LNCaP clone FGC (cell line): ENCODE measurements at regions not wholly inside any gene's neighbourhood (a gene's known extent, or its start where the extent isn't known, plus 50 kb on each side); places are given as distances from the start of the nearest gene placed in this dataset.
A peak's percentile ranks its signal among the peaks of the same experiment; 100 is the strongest.

Source experiments
- DNase-seq: peaks from one replicate; pipeline ENCODE4 v3.0.0-alpha.2; 2011; ENCODE audit warnings: low read depth
- H3K4me3 ChIP-seq: 2 replicates; pipeline ENCODE4 v1.5.1; 2011; ENCODE audit warnings: mild to moderate bottlenecking, low read depth, low read length, control low read depth
- TF ChIP-seq, protein P1 (sequence below): IDR thresholded peaks from 2 replicates; pipeline ENCODE4 v1.5.1; 2012; ENCODE audit warnings: mild to moderate bottlenecking; ENCODE audit not compliant: control insufficient read depth, insufficient read depth; ENCODE audit errors: extremely low read depth

DNA sequence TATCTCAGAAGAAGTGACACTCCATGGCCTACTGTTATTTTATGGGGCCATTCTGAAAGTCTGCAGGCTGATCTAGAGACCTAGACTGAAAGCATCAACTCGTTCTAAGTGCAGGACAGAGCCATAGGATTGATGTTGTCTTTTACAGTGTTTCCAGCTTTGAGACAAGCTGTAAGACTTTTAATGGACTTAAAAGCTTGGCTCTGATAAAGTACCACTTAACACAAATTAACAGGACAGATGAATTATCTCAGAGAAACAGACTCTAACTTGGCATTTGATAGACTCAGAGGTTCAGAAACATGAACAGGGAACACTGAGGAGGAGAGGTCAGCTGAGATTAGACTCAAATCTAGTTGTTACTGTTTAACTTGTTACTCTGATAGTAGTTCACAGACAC is 203.2 kb downstream of the TLR4 start:
- TF ChIP-seq, protein P1, sequence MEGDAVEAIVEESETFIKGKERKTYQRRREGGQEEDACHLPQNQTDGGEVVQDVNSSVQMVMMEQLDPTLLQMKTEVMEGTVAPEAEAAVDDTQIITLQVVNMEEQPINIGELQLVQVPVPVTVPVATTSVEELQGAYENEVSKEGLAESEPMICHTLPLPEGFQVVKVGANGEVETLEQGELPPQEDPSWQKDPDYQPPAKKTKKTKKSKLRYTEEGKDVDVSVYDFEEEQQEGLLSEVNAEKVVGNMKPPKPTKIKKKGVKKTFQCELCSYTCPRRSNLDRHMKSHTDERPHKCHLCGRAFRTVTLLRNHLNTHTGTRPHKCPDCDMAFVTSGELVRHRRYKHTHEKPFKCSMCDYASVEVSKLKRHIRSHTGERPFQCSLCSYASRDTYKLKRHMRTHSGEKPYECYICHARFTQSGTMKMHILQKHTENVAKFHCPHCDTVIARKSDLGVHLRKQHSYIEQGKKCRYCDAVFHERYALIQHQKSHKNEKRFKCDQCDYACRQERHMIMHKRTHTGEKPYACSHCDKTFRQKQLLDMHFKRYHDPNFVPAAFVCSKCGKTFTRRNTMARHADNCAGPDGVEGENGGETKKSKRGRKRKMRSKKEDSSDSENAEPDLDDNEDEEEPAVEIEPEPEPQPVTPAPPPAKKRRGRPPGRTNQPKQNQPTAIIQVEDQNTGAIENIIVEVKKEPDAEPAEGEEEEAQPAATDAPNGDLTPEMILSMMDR, result no peak
- no peak overlapping the region for H3K4me3 ChIP-seq
- no peak for DNase-seq

DNA sequence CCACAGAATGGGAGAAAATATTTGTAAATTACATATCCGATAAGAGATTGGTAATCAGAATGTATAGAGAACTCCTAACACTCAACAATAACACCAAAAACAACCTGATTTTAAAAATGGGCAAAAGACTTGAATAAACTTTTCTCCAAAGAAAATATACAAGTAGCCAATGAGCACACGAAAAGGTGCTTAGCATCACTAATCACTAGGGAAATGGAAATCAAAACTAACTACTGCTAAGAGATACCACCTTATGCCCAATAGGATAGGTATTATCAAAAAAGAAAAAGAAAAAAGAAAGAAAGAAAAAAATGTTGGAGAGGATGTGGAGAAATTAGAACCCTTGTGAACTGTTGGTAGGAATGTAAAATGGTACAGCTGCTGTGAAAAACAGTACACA is 212.1 kb downstream of the TLR4 start:
- no peak for DNase-seq
- H3K4me3 ChIP-seq, result no peak overlapping the region
- TF ChIP-seq, protein P1, result no peak

DNA sequence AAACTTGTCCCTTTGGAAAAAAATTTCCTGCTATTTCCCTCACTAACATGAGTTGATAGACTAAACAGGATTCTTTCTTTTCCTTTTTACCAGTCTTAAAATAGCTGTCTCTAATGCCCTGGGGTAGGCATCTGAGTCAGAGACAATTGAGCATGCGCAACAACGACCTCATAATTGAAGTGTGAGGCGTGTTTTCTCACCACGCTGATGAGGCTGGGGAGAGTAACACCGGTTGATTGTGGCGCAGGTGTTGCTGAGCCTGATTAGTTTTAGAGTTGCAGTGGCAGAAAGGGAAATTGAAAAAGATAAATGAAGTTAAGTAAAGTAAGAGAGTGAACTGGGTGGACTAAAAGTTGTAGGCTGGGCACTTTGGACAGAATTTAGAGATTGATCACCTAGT is 213.7 kb downstream of the TLR4 start:
- H3K4me3 ChIP-seq, result no peak overlapping the region
- DNase-seq, result no peak
- TF ChIP-seq, protein P1, result no peak

DNA sequence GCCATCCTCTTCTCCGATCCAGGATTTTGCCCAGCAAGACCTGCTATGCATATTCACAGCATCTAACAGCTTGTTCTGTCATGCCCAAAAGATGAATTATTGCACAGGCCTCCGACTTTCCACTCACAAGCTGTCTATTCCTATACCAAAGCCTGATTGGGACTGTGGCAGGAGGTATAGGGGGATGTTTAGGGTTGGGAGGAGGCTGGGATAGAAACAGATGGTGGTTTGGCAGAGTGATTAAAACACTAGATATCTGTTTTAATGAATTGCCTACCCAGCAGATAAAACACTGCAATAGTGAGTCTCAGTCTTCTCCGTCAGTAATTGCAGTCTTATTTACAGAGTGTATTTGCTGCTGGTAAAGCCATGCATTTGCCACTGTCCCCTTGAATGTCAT is 215.3 kb downstream of the TLR4 start:
- no peak for DNase-seq
- TF ChIP-seq, protein P1, result no peak
- no peak overlapping the region for H3K4me3 ChIP-seq

DNA sequence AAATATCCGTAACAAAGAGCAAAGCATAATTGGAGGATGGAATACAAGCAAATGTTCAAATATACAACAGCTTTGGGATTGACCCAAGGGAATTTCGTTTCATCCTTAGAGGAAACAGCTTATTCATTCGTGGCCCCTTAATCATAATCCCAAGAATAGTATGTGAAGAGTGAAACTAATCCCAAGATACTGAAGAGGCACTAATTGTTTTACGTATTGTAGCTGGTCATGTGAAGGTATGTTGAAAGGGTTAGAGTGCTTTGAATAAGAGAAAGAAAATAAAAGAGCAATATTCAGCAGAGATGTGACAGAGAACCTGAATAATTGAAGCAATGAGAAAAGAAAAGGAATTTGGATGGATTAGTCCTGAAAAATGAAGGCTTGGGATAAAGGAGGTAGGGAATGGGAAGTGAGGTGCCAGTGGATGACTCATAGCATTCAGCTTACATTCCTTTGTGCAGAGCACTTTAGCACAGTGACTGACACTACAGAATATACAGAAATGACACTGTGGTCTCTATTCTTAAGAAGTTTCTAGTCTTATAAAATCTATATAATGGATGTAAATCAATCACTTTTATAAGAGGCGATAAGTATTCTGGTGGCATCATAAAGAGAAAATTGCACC is 221.9 kb downstream of the TLR4 start:
- TF ChIP-seq, protein P1, result no peak
- H3K4me3 ChIP-seq, result no peak overlapping the region
- no peak for DNase-seq

DNA sequence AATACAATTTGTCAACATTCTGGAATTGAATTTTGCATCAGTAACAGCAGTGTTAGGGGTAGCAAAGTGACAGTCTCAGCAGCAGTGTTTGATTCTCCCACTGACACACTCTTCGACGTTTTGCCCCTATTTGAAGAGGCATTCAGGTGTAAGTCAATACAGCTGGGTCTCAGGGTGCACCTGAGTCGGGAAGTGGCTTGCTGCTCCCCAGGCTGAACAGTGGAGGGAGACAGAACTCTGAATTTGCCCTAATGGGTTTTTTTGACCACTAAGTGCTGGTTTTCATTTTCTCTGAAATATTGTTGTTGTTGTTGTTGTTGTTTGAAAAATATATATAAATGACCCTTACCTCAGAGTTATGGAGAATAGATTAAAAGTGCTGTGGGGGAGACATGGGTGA is 223.2 kb downstream of the TLR4 start:
- H3K4me3 ChIP-seq, result no peak overlapping the region
- TF ChIP-seq, protein P1, result peak; percentile 35
- DNase-seq, result no peak

DNA sequence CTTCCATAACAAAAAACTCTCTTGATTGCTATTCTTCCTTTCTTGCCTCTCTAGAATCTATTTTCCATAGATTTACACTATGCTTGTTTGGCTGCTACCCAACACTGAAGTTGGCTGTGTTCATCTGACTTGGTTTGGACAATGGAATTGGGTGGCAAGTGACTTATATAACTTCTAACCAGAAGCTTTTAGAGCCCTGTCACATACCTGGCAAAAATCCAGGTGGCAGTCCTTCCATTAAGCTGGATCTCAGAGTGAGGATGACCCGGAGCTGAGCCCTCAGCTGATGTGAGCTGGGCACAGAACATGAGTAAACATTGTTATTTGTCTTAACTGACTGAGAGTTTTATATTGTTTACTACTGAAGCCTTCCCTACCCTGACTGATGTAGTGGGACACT is 225.7 kb downstream of the TLR4 start:
- DNase-seq, result peak; percentile 81
- H3K4me3 ChIP-seq, result no peak overlapping the region
- TF ChIP-seq, protein P1, result no peak
